Esophagus (tissue), 2 donors: ENCODE measurements at regions not wholly inside any gene's neighbourhood (a gene's known extent, or its start where the extent isn't known, plus 50 kb on each side); places are given as distances from the start of the nearest gene placed in this dataset.

ENCODE experiments used
- H3K27ac ChIP-seq, 2 donors: one replicate each; pipeline ENCODE4 v1.5.1; 2013; ENCODE audit warnings: low read depth in 2 of 2, mild to moderate bottlenecking in 2 of 2, inconsistent platforms in 1 of 2, low read length in 1 of 2, moderate library complexity in 1 of 2
- H3K27me3 ChIP-seq, 2 donors: one replicate each; pipeline ENCODE4 v1.6.1; 2013; ENCODE audit warnings: low read length in 2 of 2, control low read depth in 1 of 2, mild to moderate bottlenecking in 1 of 2; ENCODE audit not compliant: insufficient read depth in 2 of 2, control insufficient read depth in 1 of 2
- H3K36me3 ChIP-seq, 2 donors: one replicate each; pipeline ENCODE4 v1.6.1; 2013; ENCODE audit warnings: low read length in 1 of 2; ENCODE audit not compliant: control insufficient read depth in 2 of 2, insufficient read depth in 2 of 2
- H3K4me1 ChIP-seq, 2 donors: one replicate each; pipeline ENCODE4 v1.6.1; 2013; ENCODE audit warnings: low read length in 1 of 2; ENCODE audit not compliant: control insufficient read depth in 2 of 2, insufficient read depth in 2 of 2
- H3K4me3 ChIP-seq, 2 donors: one replicate each; pipeline ENCODE4 v1.5.1; 2013; ENCODE audit warnings: low read length in 2 of 2, mild to moderate bottlenecking in 2 of 2, low read depth in 1 of 2, moderate library complexity in 1 of 2
- H3K9me3 ChIP-seq, 2 donors: one replicate each; pipeline ENCODE4 v1.6.1; 2013; ENCODE audit warnings: mild to moderate bottlenecking in 2 of 2, low read depth in 1 of 2, low read length in 1 of 2, moderate library complexity in 1 of 2; ENCODE audit not compliant: control insufficient read depth in 2 of 2, insufficient read depth in 1 of 2
- WGBS, 2 donors: extraction: QIAGEN DNeasy Blood & Tissue Kit; methylation state at CpG; one replicate each; pipeline ENCODE4 v1.1.7; 2013; 5-methylcytosine and 5-hydroxymethylcytosine counted together
- donor health status: healthy with polysubstance abuse.
- donor health status: Bipolar disorder and iron deficiency.

DNA sequence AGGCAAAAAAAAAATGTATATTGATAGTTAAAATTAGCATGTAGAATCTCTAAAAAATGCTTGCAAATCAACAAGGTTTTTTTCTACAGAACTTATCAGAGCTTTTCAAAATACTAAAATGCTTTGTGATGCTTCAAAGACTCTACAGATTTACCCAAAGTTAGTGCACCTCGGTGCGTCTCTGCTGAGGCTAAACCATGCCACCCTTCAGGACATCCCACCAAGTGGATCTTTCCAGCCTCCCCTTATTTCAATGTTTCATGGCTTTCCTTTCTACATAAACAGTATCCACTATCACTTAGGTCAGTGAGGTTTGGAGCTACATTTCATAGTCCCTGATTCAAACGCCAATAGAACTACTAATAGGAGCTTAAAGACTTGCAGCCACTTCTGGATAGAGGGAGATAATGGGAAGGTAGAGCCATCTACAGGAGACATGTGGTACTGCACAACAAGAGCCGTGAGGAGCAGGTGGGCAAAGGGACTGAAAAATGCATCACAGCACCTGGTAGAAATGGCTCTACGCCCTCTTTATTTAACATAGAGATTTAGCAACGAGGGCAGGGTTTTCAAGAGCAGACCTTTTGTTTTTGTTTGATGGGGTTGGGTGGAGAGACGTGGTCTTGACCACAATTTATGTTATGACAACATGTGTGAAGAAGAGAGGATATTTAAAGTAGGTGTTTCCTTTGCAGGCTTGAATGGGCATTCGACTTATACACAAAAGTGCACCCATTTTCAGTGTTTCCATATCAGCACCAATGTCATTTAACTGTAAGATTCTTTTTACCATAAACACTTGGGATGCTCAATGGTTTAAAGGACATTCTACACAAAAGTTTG, 56.1 kb upstream of the SLC35G4 start:
- no peak overlapping the region for H3K4me3 ChIP-seq
- 29% methylated on average over 8 of the region's 8 CpGs for WGBS, 2 donors
- H3K27ac ChIP-seq, result no peak overlapping the region
- H3K4me1 ChIP-seq, result no peaks in the 10 kb centered on the region
- no peaks in the 10 kb centered on the region for H3K36me3 ChIP-seq
- H3K9me3 ChIP-seq, result no peaks in the 10 kb centered on the region
- peaks cover 0 to 3% of the 10 kb centered on the region in 2 donors for H3K27me3 ChIP-seq

DNA sequence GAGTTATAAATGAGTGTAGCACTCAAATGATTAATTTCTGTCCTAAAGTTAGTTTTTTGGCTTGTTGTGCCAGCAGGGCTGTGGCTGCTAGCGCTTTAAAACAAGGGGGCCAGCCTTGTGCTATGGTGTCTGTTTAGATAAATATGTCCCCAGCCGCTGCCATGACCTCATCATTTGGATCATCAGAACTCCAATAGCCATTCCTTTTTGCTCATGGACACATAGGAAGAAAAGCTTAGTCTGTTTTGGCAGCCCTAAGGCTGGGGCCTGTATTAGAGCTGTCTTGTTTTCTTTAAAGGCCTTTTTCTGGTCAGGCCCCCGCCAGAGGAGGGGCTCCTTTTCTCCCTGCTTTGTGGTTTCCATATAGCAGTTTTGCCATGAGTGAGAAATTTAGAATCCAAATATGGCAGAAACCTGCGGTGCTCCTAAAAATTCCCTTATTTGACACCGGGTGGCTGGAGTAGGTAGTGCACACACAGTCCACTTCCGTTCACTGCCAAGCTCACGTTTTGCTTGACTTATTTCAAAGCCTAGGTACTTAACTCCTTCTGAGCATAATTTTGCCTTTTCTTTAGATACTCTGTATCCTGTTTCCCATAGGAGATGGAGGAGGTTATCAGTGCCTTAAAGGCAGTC, 60.4 kb upstream of the SLC35G4 start:
- Histone ChIP-seq H3K9me3 (peaks cover 0 to 2% of the 10 kb centered on the region in 2 donors), H3K4me1 (no peaks in the 10 kb centered on the region), H3K4me3 (no peak overlapping the region), H3K27ac (no peak overlapping the region), H3K27me3 (no peaks in the 10 kb centered on the region), H3K36me3 (no peaks in the 10 kb centered on the region)
- 58 to 64% methylated on average over 7 of the region's 7 CpGs for WGBS, 2 donors

DNA sequence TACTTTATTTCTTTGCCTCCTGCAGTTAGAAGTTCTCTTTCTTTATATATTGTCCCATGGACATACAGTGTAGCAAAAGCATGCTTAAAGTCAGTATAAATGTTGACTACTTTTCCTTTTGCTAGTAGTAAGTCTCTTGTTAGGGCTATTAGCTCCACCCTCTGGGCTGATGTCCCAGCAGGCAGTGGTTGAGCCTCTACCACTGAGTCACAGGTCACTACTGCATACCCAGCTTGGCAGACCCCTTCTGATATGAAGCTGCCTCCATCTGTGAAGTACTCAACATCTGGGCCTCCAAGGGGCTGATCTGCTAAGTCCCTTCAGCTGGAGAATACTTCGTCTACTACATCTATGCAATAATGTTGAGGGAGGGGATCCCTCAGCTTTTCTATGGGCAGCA, 61.0 kb upstream of the SLC35G4 start:
- H3K27me3 ChIP-seq, result no peaks in the 10 kb centered on the region
- 62 to 64% methylated on average over 1 of the region's 1 CpG for WGBS, 2 donors
- H3K4me3 ChIP-seq, result no peak overlapping the region
- peaks cover 0 to 2% of the 10 kb centered on the region in 2 donors for H3K9me3 ChIP-seq
- H3K27ac ChIP-seq, result no peak overlapping the region
- H3K36me3 ChIP-seq, result no peaks in the 10 kb centered on the region
- H3K4me1 ChIP-seq, result no peaks in the 10 kb centered on the region

DNA sequence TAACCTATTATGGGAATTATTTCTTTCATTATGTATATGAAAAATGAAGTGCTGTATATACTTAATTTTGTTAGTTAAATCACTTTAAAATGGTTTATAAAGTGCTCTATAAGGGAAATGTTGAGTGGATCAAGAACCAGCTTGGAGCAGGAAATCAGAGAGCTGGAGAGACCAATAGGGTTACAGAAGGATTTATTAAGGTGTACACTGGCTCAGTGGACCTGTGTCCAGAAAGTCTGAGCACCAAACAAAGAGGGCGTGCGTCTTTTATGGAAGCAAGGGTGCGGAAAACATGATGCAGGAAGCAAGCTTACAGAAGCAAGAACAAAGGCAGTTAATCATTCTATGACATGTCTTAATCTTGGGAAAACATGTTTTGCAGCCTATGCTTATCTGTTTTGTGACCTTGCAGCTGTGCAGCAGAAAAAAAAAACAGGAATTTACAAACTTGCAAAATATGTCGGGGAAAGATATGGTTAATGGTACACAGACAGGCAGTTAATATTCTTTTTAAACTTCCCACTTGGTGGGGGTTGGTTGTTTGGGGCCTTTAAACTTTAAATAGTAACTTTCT, 65.2 kb upstream of the SLC35G4 start:
- Histone ChIP-seq H3K4me1 (no peaks in the 10 kb centered on the region), H3K27ac (no peak overlapping the region), H3K4me3 (no peak overlapping the region), H3K36me3 (no peaks in the 10 kb centered on the region), H3K27me3 (no peaks in the 10 kb centered on the region), H3K9me3 (peaks cover 0 to 2% of the 10 kb centered on the region in 2 donors)
- 69 to 78% methylated on average over 4 of the region's 4 CpGs for WGBS, 2 donors

DNA sequence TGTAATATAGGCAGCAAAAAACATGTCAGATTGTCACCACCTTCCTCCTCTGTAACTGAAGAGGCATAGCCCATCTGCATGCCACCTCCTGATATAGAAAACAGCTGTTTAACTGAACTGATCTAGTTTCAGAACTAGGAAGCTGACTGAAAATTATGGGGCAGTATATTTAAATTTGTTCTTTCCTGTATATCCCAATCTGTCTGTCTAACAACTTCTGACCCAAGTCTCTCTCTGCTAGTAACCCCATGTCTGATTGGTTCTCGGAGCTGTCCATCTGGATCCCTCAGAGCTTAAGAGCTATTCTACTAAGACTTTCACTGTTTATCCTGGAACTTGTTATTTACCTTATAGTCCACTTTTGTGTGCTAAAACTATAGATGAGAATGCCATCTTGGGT, 68.2 kb upstream of the SLC35G4 start:
- Histone ChIP-seq H3K9me3 (no peaks in the 10 kb centered on the region), H3K4me1 (no peaks in the 10 kb centered on the region), H3K27ac (no peak overlapping the region), H3K36me3 (no peaks in the 10 kb centered on the region), H3K27me3 (no peaks in the 10 kb centered on the region), H3K4me3 (no peak overlapping the region)
- 91 to 97% methylated on average over 1 of the region's 1 CpG for WGBS, 2 donors

- H3K36me3 ChIP-seq, result no peaks in the 10 kb centered on the region
- H3K4me3 ChIP-seq, result no peak overlapping the region
- no peaks in the 10 kb centered on the region for H3K27me3 ChIP-seq
- H3K9me3 ChIP-seq, result no peaks in the 10 kb centered on the region
- no peak overlapping the region for H3K27ac ChIP-seq
- WGBS, 2 donors, result 96% methylated on average over 13 of the region's 13 CpGs
- no peaks in the 10 kb centered on the region for H3K4me1 ChIP-seq
Observed at GRCh38 chr18:11533942-11534496, 75.4 kb upstream of the SLC35G4 start.

GRCh38 chr18:11533513-11533890, 75.9 kb upstream of the SLC35G4 start:
- Histone ChIP-seq H3K4me3 (no peak overlapping the region), H3K4me1 (no peaks in the 10 kb centered on the region), H3K9me3 (no peaks in the 10 kb centered on the region), H3K27ac (no peak overlapping the region), H3K36me3 (no peaks in the 10 kb centered on the region), H3K27me3 (no peaks in the 10 kb centered on the region)
- WGBS, 2 donors, result 89 to 92% methylated on average over 13 of the region's 13 CpGs

DNA sequence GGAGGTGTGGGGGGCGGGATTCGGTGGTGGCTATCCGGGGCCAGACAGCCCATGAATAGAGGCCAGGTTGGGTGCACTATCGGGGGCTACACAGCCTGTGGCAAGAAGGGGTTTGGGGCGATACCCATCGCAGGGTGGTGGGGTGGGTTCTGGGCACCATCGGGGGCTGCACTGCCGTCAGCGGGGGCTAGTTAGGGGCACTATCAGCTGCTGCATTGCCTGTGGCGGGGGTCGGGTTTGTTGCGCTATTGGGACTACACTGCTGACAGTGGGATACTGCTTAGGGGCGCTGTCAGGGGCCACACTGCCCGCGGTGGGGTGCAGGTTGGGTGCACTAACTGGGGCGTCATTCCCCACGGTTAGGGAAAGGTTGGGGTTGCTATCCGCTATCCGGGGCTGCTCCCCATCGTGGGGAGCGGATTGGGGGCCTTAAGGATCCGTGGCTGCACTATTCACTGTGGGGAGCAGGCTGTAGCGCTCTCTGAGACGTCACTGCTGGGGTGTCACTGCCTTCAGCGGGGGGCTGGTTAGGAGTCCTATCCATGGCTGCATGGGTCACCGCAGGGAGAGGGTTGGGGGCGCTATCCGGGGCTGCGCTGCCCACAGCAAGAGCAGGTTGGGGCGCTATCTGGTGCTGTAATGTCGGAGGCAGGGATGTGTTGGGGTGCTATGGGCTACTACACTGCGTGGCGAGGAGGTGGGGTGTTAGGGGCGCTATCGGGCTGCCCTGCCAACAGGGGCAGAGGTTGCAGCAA, 76.5 kb upstream of the SLC35G4 start:
- Histone ChIP-seq H3K36me3 (no peaks in the 10 kb centered on the region), H3K27ac (no peak overlapping the region), H3K4me1 (no peaks in the 10 kb centered on the region), H3K9me3 (no peaks in the 10 kb centered on the region), H3K4me3 (no peak overlapping the region), H3K27me3 (no peaks in the 10 kb centered on the region)
- WGBS, 2 donors, result 95 to 96% methylated on average over 34 to 35 of the region's 35 CpGs

DNA sequence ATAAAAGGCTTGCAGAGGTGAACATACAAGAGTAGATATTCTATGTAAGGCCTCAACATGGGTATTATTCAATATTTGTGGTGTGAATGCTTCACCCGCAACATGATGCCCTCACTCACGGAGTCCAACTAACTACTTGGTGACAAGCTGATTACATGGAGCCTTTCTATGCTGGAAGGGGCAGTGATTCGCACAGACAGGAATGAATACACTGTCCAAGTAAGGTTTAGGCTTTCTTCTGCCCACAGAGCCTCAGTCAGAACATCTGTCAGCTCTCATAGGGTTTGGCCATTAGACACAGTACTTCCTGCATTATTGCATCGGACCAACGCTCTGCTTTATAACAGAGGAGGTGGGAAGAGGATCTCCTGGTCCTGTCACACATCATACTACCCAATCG, 80.3 kb upstream of the SLC35G4 start:
- no peaks in the 10 kb centered on the region for H3K27me3 ChIP-seq
- no peak overlapping the region for H3K4me3 ChIP-seq

More for the DNA sequence above, 80.3 kb upstream of the SLC35G4 start:
- H3K4me1 ChIP-seq, result no peaks in the 10 kb centered on the region
- H3K9me3 ChIP-seq, result no peaks in the 10 kb centered on the region
- H3K36me3 ChIP-seq, result no peaks in the 10 kb centered on the region
- WGBS, 2 donors, result 90 to 92% methylated on average over 6 of the region's 6 CpGs
- H3K27ac ChIP-seq, result no peak overlapping the region
